ENCODE measurements at regions not wholly inside any gene's neighbourhood (a gene's known extent, or its start where the extent isn't known, plus 50 kb on each side); places are given as distances from the start of the nearest gene placed in this dataset.

DNA sequence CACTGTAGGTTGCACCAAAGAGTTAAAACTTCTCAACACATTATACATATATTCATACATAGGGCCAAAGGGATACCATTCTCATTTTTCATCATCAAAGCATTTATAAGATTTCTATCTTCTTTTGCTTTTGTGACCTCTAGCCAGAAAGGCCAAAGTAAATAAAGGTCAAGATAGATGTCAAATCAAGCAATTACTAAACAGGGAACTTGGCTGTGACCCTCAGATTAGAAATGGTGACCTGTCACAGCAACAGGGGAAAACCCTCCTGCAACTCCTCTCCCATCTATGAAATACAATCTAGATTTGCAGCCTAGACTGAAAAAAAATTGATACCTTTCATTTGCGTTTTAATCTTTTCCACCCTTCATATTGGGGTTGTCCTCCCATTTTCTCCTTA is 225.6 kb upstream of the FAM241A start:
- TF ChIP-seq, protein P1, sequence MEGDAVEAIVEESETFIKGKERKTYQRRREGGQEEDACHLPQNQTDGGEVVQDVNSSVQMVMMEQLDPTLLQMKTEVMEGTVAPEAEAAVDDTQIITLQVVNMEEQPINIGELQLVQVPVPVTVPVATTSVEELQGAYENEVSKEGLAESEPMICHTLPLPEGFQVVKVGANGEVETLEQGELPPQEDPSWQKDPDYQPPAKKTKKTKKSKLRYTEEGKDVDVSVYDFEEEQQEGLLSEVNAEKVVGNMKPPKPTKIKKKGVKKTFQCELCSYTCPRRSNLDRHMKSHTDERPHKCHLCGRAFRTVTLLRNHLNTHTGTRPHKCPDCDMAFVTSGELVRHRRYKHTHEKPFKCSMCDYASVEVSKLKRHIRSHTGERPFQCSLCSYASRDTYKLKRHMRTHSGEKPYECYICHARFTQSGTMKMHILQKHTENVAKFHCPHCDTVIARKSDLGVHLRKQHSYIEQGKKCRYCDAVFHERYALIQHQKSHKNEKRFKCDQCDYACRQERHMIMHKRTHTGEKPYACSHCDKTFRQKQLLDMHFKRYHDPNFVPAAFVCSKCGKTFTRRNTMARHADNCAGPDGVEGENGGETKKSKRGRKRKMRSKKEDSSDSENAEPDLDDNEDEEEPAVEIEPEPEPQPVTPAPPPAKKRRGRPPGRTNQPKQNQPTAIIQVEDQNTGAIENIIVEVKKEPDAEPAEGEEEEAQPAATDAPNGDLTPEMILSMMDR (IDR thresholded peaks at IDR 0.05) = no peak
- no peak for TF ChIP-seq POLR2A (IDR thresholded peaks at IDR 0.05)
